AG04449 (cell line): ENCODE measurements at regions not wholly inside any gene's neighbourhood (a gene's known extent, or its start where the extent isn't known, plus 50 kb on each side); places are given as distances from the start of the nearest gene placed in this dataset.

Experiments used
- CTCF ChIA-PET: fragments of 350-600 bp; formaldehyde crosslinking; extraction: SDS; loops from one replicate; lab custom pipeline; 2021; ENCODE audit warnings: antibody characterized with exemption; lab: Yijun Ruan, JAX
- POLR2A ChIA-PET: fragments of 400-600, 350-600 bp; formaldehyde crosslinking; extraction: SDS; loops from one replicate; lab custom pipeline; 2020; ENCODE audit warnings: antibody characterized with exemption, inconsistent platforms; lab: Yijun Ruan, JAX
- DNase-seq: peaks from one replicate; pipeline ENCODE4 v3.0.0-alpha.2; 2010; ENCODE audit warnings: low read depth, low spot score
- H3K4me3 ChIP-seq: 2 replicates; pipeline ENCODE4 v1.5.1; 2011; ENCODE audit warnings: low read depth, mild to moderate bottlenecking, control low read depth, low read length
- CTCF ChIP-seq: IDR thresholded peaks from one replicate; pipeline ENCODE4 v1.5.1; 2011; ENCODE audit warnings: mild to moderate bottlenecking, moderate library complexity, low read length, control low read depth, inconsistent platforms; ENCODE audit not compliant: insufficient read depth; ENCODE audit errors: missing control alignments

- POLR2A ChIA-PET, result no interaction called here
- DNase-seq, result no peak
- no peak for TF ChIP-seq CTCF
- CTCF ChIA-PET, result interaction anchor here (1.0 kb wide), 1 partner anchor 7 kb away, joined by 4 read pairs; no protein-coding TSS in a partner anchor
- H3K4me3 ChIP-seq, result no peak overlapping the region
Measured at GRCh38 chr3:17833786-17834559, 91.5 kb upstream of the TBC1D5 start.

GRCh38 chr3:17832016-17832415 lies 89.6 kb upstream of the TBC1D5 start:
- DNase-seq, result no peak
- POLR2A ChIA-PET, result no interaction called here
- no peak for TF ChIP-seq CTCF
- CTCF ChIA-PET, result interaction anchor here (2.8 kb wide), 1 partner anchor 9 kb away, joined by 18 read pairs; no protein-coding TSS in a partner anchor
- no peak overlapping the region for H3K4me3 ChIP-seq

DNA sequence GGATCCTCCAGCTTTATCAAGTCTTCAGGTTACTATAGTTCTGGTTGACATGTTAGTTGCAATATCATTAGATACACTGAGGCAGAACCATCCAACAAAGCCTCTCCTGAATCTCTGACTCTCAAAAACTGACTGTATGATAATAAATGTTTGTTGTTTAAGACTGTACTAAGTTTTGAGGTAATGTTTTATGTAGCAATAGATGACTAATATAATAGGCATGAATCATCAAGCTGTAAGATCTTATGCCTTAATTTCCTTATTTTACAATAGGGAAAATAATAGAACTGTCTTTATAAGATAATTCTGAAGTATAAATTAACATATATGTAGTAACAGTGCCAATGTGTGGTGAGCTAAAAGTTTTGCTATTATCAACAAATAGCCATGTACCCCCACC lies 88.9 kb upstream of the TBC1D5 start:
- CTCF ChIA-PET, result interaction anchor here (2.8 kb wide), 1 partner anchor 10 kb away, joined by 18 read pairs; no protein-coding TSS in a partner anchor
- H3K4me3 ChIP-seq, result no peak overlapping the region
- POLR2A ChIA-PET, result no interaction called here
- no peak for DNase-seq
- TF ChIP-seq CTCF, result no peak

DNA sequence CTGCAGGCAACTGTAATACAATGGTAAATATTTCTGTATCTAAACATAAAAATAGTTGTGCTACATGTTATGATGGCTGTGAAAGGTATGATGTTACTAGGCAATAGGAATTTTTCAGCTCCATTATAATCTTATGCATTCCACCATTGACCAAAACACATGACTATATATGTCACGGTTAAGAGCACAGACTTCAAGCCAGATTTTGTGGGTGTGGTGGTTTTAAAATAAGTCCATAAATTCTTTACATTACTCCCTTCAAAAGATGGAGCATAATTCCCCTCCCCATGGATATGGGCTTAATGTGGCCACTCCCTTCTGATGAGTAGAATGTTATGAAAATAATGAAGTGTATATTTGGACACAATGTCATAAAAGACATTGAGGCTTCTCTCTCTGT lies 88.4 kb upstream of the TBC1D5 start:
- POLR2A ChIA-PET, result no interaction called here
- no peak for DNase-seq
- no peak overlapping the region for H3K4me3 ChIP-seq
- CTCF ChIA-PET, result interaction anchor here (2.8 kb wide), 1 partner anchor 10 kb away, joined by 18 read pairs; no protein-coding TSS in a partner anchor
- no peak for TF ChIP-seq CTCF

DNA sequence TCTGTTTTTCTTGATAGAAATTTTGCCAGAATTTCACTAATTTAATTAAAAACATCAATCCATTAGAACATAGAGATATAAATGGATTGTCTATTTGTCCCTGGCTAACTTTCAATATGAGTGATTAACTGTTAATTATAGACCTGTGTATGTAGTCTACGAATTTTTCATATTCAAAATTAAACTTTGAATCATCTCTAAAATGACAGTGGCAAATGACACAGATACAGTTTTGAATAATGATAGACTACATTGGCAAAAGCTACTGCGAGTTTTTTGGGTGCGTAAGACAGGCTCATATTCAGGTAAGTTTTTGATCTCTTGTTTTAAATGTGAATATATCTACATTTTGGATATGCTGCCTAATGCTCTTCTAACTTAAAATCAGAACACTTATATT lies 86.0 kb upstream of the TBC1D5 start:
- no peak for DNase-seq
- TF ChIP-seq CTCF, result no peak
- no peak overlapping the region for H3K4me3 ChIP-seq
- CTCF ChIA-PET, result interaction anchor here (2.9 kb wide), 1 partner anchor 12 kb away, joined by 19 read pairs; no protein-coding TSS in a partner anchor
- POLR2A ChIA-PET, result no interaction called here

DNA sequence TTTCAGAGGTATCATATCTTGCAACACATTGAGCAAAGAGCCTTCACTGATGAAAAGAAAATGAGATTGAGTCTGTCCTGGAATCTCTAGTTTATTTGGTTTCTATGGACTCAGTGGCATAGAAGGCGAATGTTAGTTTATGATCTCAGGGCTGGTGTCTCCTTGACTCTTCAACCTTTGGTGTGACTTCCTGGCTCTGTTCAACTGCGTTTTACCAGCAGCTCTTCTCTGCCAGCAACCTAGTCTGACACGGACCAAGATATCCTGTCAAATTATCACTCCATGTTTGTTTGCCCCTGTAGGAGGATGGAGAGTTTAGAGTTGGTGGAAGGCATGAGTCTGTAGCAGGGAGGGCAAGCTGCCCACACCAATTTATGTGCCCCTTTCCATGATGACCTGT lies 82.9 kb upstream of the TBC1D5 start:
- CTCF ChIA-PET, result no interaction called here
- H3K4me3 ChIP-seq, result no peak overlapping the region
- no peak for DNase-seq
- TF ChIP-seq CTCF, result no peak
- POLR2A ChIA-PET, result no interaction called here
